NB4 (cell line): ENCODE measurements at regions not wholly inside any gene's neighbourhood (a gene's known extent, or its start where the extent isn't known, plus 50 kb on each side); places are given as distances from the start of the nearest gene placed in this dataset.

Source experiments
- CTCF ChIP-seq: IDR thresholded peaks from one replicate; pipeline ENCODE4 v1.5.1; 2012; ENCODE audit warnings: low read depth, low read length
- MAX ChIP-seq: IDR thresholded peaks from 2 replicates; pipeline ENCODE4 v1.6.1; 2011; ENCODE audit warnings: low read depth, low read length

- no peak for TF ChIP-seq MAX
- TF ChIP-seq CTCF: no peak
Observed at GRCh38 chr1:60822252-60822651, 260.1 kb upstream of the NFIA start.
